ENCODE measurements at regions not wholly inside any gene's neighbourhood (a gene's known extent, or its start where the extent isn't known, plus 50 kb on each side); places are given as distances from the start of the nearest gene placed in this dataset.
"Not testable (repeated sequence)": the region's sequence is repeated elsewhere in the genome, so short reads cannot be mapped to it uniquely, and the experiment has no call there.

DNA sequence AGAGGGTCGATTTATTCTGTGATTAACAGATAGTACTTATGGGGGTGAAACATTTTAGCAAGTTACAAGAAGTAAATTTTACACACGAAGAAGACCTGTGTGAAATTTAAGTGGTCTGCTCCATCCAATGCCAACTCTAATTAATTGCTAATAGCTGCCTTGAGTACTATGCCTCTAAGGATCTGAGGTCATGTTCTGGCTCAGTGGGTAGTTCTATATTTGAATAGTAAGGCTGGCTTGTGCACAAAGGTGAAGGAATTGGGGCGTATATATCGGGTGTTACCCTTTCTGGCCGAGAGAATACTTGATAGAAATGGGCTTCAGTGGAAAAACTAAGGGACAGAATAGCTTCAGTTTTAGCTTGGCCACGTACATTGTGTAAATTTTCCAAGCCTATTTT lies 345.2 kb upstream of the ANKRD30A start:
- TF ChIP-seq, protein P1, sequence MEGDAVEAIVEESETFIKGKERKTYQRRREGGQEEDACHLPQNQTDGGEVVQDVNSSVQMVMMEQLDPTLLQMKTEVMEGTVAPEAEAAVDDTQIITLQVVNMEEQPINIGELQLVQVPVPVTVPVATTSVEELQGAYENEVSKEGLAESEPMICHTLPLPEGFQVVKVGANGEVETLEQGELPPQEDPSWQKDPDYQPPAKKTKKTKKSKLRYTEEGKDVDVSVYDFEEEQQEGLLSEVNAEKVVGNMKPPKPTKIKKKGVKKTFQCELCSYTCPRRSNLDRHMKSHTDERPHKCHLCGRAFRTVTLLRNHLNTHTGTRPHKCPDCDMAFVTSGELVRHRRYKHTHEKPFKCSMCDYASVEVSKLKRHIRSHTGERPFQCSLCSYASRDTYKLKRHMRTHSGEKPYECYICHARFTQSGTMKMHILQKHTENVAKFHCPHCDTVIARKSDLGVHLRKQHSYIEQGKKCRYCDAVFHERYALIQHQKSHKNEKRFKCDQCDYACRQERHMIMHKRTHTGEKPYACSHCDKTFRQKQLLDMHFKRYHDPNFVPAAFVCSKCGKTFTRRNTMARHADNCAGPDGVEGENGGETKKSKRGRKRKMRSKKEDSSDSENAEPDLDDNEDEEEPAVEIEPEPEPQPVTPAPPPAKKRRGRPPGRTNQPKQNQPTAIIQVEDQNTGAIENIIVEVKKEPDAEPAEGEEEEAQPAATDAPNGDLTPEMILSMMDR (IDR thresholded peaks at IDR 0.05; ENCODE audit: insufficient read depth, low read length, poor library complexity, severe bottlenecking), result no peak
- Histone ChIP-seq H3K4me3 (ENCODE audit: low read depth, low read length) (no peak overlapping the region), H3K27me3 (ENCODE audit: control insufficient read depth, insufficient read depth, low read length) (no peaks in the 10 kb centered on the region), H3K36me3 (ENCODE audit: control insufficient read depth, insufficient read depth, low read length) (no peaks in the 10 kb centered on the region)
- DNase-seq (ENCODE audit: low read depth), result no peak

DNA sequence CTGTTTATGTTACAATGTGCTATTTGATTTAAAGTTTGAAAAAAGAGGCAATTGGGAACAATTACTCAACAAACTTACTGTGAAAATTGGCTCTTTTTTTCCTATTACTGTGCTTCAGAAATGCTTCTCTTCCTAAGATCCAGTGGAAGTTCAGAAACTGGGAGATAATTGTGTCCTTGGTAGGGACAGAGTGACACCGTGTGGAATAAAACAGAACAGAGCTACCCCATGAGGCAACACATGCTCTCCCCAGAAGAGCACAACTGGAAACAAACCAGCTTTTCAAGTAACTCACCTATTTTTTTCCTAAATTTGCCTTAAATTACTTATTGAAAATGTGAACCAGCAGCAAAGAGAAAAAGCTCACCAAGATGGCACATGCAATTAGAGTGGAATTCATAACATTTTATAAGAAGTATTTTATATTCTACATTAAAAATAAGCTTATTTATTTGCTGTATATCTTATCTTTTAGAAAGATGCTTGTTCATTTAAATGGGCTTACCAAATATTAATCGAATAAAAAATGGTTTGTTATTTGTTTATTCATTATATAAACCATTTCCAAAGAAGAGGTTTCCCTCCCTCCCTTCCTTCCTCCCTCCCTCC lies 346.1 kb upstream of the ANKRD30A start:
- Histone ChIP-seq H3K4me3 (ENCODE audit: low read depth, low read length) (no peak overlapping the region), H3K36me3 (ENCODE audit: control insufficient read depth, insufficient read depth, low read length) (no peaks in the 10 kb centered on the region), H3K27me3 (ENCODE audit: control insufficient read depth, insufficient read depth, low read length) (no peaks in the 10 kb centered on the region)
- DNase-seq (ENCODE audit: low read depth), result peak; percentile 9
- TF ChIP-seq, protein P1 (IDR thresholded peaks at IDR 0.05; ENCODE audit: insufficient read depth, low read length, poor library complexity, severe bottlenecking), result peak; percentile 50

DNA sequence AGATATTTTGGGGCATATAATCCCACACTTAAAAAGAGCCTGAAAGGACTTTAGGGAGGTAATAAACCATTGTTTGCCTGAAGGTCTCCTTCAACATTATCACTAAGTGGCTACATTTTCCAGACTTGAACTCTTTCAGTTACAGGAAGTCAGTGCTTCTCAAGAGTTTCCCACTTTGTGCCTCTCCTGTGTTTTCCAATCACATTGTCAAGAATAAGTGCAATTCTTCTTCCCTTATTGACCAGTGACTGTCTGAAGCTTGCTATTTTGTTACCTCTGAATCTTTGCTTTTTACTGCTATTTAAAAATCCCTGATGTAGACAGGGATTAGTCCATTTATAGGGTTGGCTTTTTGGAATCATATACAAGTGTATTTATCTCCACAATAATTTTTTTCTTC lies 346.7 kb upstream of the ANKRD30A start:
- DNase-seq (ENCODE audit: low read depth), result no peak
- Histone ChIP-seq H3K36me3 (ENCODE audit: control insufficient read depth, insufficient read depth, low read length) (no peaks in the 10 kb centered on the region), H3K4me3 (ENCODE audit: low read depth, low read length) (no peak overlapping the region), H3K27me3 (ENCODE audit: control insufficient read depth, insufficient read depth, low read length) (no peaks in the 10 kb centered on the region)
- TF ChIP-seq, protein P1 (IDR thresholded peaks at IDR 0.05; ENCODE audit: insufficient read depth, low read length, poor library complexity, severe bottlenecking), result no peak

DNA sequence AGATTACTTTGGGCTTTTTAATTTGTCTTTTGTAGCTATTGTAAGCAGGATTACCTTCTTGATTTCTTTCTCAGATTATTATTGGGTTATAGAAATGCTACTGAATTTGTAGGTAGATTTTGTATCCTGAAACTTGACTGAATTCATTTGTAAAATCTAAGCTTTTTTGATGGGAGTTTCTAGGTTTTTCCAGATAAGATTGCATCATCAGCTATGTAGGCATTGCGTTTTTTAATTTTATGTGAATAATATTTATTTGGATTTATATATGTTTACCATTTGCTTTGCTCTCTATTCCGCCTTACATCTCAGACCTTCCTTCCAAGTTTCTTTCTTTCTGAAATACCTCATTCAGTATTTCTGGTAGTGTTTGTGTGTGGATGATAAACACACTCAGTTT lies 351.7 kb upstream of the ANKRD30A start:
- Histone ChIP-seq H3K36me3 (ENCODE audit: control insufficient read depth, insufficient read depth, low read length) (no peaks in the 10 kb centered on the region), H3K4me3 (ENCODE audit: low read depth, low read length) (no peak overlapping the region)

DNA sequence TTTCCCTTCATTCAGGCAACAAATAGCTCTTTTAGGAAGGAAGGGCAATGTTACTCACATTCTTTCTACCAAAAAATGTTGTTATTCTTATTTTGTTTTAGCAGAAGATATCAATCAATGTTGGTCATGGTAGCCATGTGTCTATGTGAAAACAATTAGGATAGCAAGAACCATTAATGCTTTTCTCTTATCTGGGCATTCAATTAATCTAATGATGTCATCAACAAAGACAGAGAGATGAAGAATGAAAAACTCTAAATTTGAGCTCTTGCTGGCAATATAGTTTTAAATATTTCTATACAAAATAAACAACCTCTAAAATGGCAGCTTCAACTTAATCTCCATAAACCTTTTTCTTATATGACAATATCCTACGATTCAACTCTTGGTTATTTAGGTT lies 353.7 kb upstream of the ANKRD30A start:
- H3K27me3 ChIP-seq (ENCODE audit: control insufficient read depth, insufficient read depth, low read length), result no peaks in the 10 kb centered on the region
- TF ChIP-seq, protein P1 (IDR thresholded peaks at IDR 0.05; ENCODE audit: insufficient read depth, low read length, poor library complexity, severe bottlenecking), result no peak
- no peaks in the 10 kb centered on the region for H3K36me3 ChIP-seq (ENCODE audit: control insufficient read depth, insufficient read depth, low read length)
- no peak overlapping the region for H3K4me3 ChIP-seq (ENCODE audit: low read depth, low read length)
- DNase-seq (ENCODE audit: low read depth), result no peak

More for the DNA sequence above, 351.7 kb upstream of the ANKRD30A start:
- TF ChIP-seq, protein P1 (IDR thresholded peaks at IDR 0.05; ENCODE audit: insufficient read depth, low read length, poor library complexity, severe bottlenecking), result no peak
- no peaks in the 10 kb centered on the region for H3K27me3 ChIP-seq (ENCODE audit: control insufficient read depth, insufficient read depth, low read length)
- DNase-seq (ENCODE audit: low read depth), result no peak

DNA sequence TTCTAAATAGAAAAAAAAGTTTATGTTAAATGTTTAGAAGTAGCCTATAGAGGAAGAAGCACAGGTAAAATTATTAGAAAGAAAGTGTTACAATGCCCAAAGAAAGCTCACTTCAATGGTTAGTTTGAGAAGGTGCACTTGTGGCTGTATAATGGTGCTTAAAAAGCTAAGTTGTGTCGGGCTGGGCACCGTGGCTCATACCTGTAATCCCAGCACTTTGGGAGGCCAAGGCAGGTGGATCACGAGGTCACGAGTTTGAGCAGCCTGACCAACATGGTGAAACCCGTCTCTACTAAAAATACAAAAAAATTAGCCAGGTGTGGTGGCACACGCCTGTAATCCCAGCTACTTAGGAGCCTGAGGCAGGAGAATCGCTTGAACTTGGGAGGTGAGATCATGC lies 355.7 kb upstream of the ANKRD30A start:
- not testable (repeated sequence) for H3K27me3 ChIP-seq (ENCODE audit: control insufficient read depth, insufficient read depth, low read length); H3K36me3 ChIP-seq (ENCODE audit: control insufficient read depth, insufficient read depth, low read length); H3K4me3 ChIP-seq (ENCODE audit: low read depth, low read length); DNase-seq (ENCODE audit: low read depth)

All from kidney epithelial cell (primary cell).